Neural cell (in vitro differentiated cells): ENCODE measurements at regions not wholly inside any gene's neighbourhood (a gene's known extent, or its start where the extent isn't known, plus 50 kb on each side); places are given as distances from the start of the nearest gene placed in this dataset.

Experiments
- EP300 ChIP-seq: fragments of 450-650 bp; conservative IDR thresholded peaks from 2 replicates; pipeline ENCODE4 v1.6.1; 2014; ENCODE audit warnings: antibody characterized with exemption, mild to moderate bottlenecking, moderate library complexity; ENCODE audit not compliant: poor library complexity, severe bottlenecking
- MXI1 ChIP-seq: fragments of 450-650 bp; conservative IDR thresholded peaks from 2 replicates; pipeline ENCODE4 v1.6.1; 2014; ENCODE audit warnings: antibody characterized with exemption, mild to moderate bottlenecking; ENCODE audit not compliant: poor library complexity, severe bottlenecking
- POLR2AphosphoS5 ChIP-seq: IDR thresholded peaks from 2 replicates; pipeline ENCODE4 v1.6.1; 2012
- TAF1 ChIP-seq: IDR thresholded peaks from 2 replicates; pipeline ENCODE4 v1.6.1; 2012; ENCODE audit warnings: low read depth
- TF ChIP-seq, protein P1 (sequence below): fragments of 450-650 bp; IDR thresholded peaks from 2 replicates; pipeline ENCODE4 v1.5.1; 2014; ENCODE audit warnings: antibody characterized with exemption, mild to moderate bottlenecking, moderate library complexity; ENCODE audit not compliant: poor library complexity, severe bottlenecking
- TF ChIP-seq, protein P2 (sequence below): IDR thresholded peaks from 2 replicates; pipeline ENCODE4 v1.6.1; 2012; ENCODE audit warnings: borderline replicate concordance

- TF ChIP-seq, protein P1, sequence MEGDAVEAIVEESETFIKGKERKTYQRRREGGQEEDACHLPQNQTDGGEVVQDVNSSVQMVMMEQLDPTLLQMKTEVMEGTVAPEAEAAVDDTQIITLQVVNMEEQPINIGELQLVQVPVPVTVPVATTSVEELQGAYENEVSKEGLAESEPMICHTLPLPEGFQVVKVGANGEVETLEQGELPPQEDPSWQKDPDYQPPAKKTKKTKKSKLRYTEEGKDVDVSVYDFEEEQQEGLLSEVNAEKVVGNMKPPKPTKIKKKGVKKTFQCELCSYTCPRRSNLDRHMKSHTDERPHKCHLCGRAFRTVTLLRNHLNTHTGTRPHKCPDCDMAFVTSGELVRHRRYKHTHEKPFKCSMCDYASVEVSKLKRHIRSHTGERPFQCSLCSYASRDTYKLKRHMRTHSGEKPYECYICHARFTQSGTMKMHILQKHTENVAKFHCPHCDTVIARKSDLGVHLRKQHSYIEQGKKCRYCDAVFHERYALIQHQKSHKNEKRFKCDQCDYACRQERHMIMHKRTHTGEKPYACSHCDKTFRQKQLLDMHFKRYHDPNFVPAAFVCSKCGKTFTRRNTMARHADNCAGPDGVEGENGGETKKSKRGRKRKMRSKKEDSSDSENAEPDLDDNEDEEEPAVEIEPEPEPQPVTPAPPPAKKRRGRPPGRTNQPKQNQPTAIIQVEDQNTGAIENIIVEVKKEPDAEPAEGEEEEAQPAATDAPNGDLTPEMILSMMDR = no peak
- no peak for TF ChIP-seq TAF1
- no peak for TF ChIP-seq MXI1
- no peak for TF ChIP-seq POLR2AphosphoS5
- TF ChIP-seq, protein P2, sequence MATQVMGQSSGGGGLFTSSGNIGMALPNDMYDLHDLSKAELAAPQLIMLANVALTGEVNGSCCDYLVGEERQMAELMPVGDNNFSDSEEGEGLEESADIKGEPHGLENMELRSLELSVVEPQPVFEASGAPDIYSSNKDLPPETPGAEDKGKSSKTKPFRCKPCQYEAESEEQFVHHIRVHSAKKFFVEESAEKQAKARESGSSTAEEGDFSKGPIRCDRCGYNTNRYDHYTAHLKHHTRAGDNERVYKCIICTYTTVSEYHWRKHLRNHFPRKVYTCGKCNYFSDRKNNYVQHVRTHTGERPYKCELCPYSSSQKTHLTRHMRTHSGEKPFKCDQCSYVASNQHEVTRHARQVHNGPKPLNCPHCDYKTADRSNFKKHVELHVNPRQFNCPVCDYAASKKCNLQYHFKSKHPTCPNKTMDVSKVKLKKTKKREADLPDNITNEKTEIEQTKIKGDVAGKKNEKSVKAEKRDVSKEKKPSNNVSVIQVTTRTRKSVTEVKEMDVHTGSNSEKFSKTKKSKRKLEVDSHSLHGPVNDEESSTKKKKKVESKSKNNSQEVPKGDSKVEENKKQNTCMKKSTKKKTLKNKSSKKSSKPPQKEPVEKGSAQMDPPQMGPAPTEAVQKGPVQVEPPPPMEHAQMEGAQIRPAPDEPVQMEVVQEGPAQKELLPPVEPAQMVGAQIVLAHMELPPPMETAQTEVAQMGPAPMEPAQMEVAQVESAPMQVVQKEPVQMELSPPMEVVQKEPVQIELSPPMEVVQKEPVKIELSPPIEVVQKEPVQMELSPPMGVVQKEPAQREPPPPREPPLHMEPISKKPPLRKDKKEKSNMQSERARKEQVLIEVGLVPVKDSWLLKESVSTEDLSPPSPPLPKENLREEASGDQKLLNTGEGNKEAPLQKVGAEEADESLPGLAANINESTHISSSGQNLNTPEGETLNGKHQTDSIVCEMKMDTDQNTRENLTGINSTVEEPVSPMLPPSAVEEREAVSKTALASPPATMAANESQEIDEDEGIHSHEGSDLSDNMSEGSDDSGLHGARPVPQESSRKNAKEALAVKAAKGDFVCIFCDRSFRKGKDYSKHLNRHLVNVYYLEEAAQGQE = no peak
- no peak for TF ChIP-seq EP300
These were observed 376.1 kb upstream of the TMEFF2 start for GRCh38 chr2:192570788-192571187.
